VCaP (cell line): ENCODE measurements at regions not wholly inside any gene's neighbourhood (a gene's known extent, or its start where the extent isn't known, plus 50 kb on each side); places are given as distances from the start of the nearest gene placed in this dataset.

Experiments used
- H3K27ac ChIP-seq: fragments of 450-650 bp; 2 replicates; pipeline ENCODE4 v1.5.1; 2017
- CTCF ChIP-seq: fragments of 450-650 bp; conservative IDR thresholded peaks from 2 replicates; pipeline ENCODE4 v1.5.1; 2017; ENCODE audit warnings: mild to moderate bottlenecking, moderate library complexity

GRCh38 chr18:53755914-53756609, 468.4 kb downstream of the MBD2 start:
- H3K27ac ChIP-seq, result no peak overlapping the region
- no peak for TF ChIP-seq CTCF

GRCh38 chr18:53754154-53754553, 470.3 kb downstream of the MBD2 start:
- no peak overlapping the region for H3K27ac ChIP-seq
- TF ChIP-seq CTCF, result no peak

- no peak for TF ChIP-seq CTCF
- no peak overlapping the region; the same call in 1 of the 2 replicates for H3K27ac ChIP-seq
These were observed 470.9 kb downstream of the MBD2 start for GRCh38 chr18:53753601-53754000.

GRCh38 chr18:53752781-53753367, 471.6 kb downstream of the MBD2 start:
- TF ChIP-seq CTCF, result no peak
- H3K27ac ChIP-seq, result peak overlapping the region; percentile 22; the same call in 1 of the 2 replicates

GRCh38 chr18:53749766-53750165, 474.7 kb downstream of the MBD2 start:
- TF ChIP-seq CTCF, result no peak
- no peak overlapping the region for H3K27ac ChIP-seq

GRCh38 chr18:53747663-53748160, 476.8 kb downstream of the MBD2 start:
- TF ChIP-seq CTCF, result no peak
- H3K27ac ChIP-seq, result no peak overlapping the region

GRCh38 chr18:53747210-53747609, 477.3 kb downstream of the MBD2 start:
- H3K27ac ChIP-seq, result no peak overlapping the region
- TF ChIP-seq CTCF, result no peak
